OCI-LY1 (cell line): ENCODE measurements at regions not wholly inside any gene's neighbourhood (a gene's known extent, or its start where the extent isn't known, plus 50 kb on each side); places are given as distances from the start of the nearest gene placed in this dataset.

Source experiments
- H2AFZ ChIP-seq: fragments of 200-600 bp; sonication (generic), shearing (Covaris generic); 2 replicates; pipeline ENCODE4 v1.6.0; 2014; ENCODE audit warnings: antibody characterized with exemption, mild to moderate bottlenecking, low read length
- H3F3A ChIP-seq: fragments of 200-600 bp; sonication (generic), shearing (Covaris generic); 2 replicates; pipeline ENCODE4 v1.6.0; 2014; ENCODE audit warnings: mild to moderate bottlenecking, antibody characterized with exemption, low read length, moderate library complexity; ENCODE audit not compliant: insufficient read depth
- H3K27ac ChIP-seq: fragments of 200-600 bp; sonication (generic); 2 replicates; pipeline ENCODE4 v1.5.1; 2014; ENCODE audit warnings: low read length, mixed run types, mild to moderate bottlenecking, low read depth; ENCODE audit not compliant: poor library complexity, severe bottlenecking
- H3K27me3 ChIP-seq: fragments of 200-600 bp; sonication (generic); 2 replicates; pipeline ENCODE4 v1.6.0; 2014; ENCODE audit warnings: antibody characterized with exemption, mild to moderate bottlenecking, low read length, moderate library complexity; ENCODE audit not compliant: insufficient read depth
- H3K36me3 ChIP-seq: fragments of 200-600 bp; sonication (generic); 2 replicates; pipeline ENCODE4 v1.6.1; 2014; ENCODE audit warnings: mild to moderate bottlenecking, antibody characterized with exemption, low read length, moderate library complexity, mixed read lengths; ENCODE audit not compliant: insufficient read depth
- H3K4me1 ChIP-seq: fragments of 200-600 bp; sonication (generic); 2 replicates; pipeline ENCODE4 v1.5.1; 2014; ENCODE audit warnings: mild to moderate bottlenecking, low read length, moderate library complexity; ENCODE audit not compliant: insufficient read depth, severe bottlenecking
- H3K4me2 ChIP-seq: fragments of 200-600 bp; sonication (generic), shearing (Covaris generic); 2 replicates; pipeline ENCODE4 v1.6.1; 2014; ENCODE audit warnings: low read length
- H3K4me3 ChIP-seq: fragments of 200-600 bp; sonication (generic); 2 replicates; pipeline ENCODE4 v1.5.1; 2014; ENCODE audit warnings: low read length, low read depth, mild to moderate bottlenecking, mixed read lengths; ENCODE audit not compliant: poor library complexity, severe bottlenecking
- H3K79me2 ChIP-seq: fragments of 200-600 bp; shearing (Covaris generic); 2 replicates; pipeline ENCODE4 v1.6.1; 2016; ENCODE audit warnings: mixed run types, low read length, mixed read lengths; ENCODE audit not compliant: insufficient read depth
- H3K9ac ChIP-seq: fragments of 200-600 bp; sonication (generic), shearing (Covaris generic); 2 replicates; pipeline ENCODE4 v1.6.1; 2014; ENCODE audit warnings: mild to moderate bottlenecking, low read length, mixed read lengths
- H3K9me2 ChIP-seq: fragments of 200-600 bp; sonication (generic), shearing (Covaris generic); 2 replicates; pipeline ENCODE4 v1.6.1; 2014; ENCODE audit warnings: low read depth, mild to moderate bottlenecking, low read length, mixed read lengths
- H3K9me3 ChIP-seq: fragments of 200-600 bp; shearing (Covaris generic); 2 replicates; pipeline ENCODE4 v1.6.1; 2014; ENCODE audit warnings: low read length, mixed read lengths
- H4K20me1 ChIP-seq: fragments of 200-600 bp; sonication (generic), shearing (Covaris generic); 2 replicates; pipeline ENCODE4 v1.6.0; 2016; ENCODE audit warnings: mild to moderate bottlenecking, low read length; ENCODE audit not compliant: insufficient read depth
- EZH2 ChIP-seq: fragments of 200-600 bp; sonication (generic), shearing (Covaris generic); IDR thresholded peaks from 2 replicates; pipeline ENCODE4 v1.8.0; 2017; ENCODE audit warnings: borderline replicate concordance, mixed run types, mild to moderate bottlenecking, antibody characterized with exemption, low read length, moderate library complexity, mixed read lengths
- TF ChIP-seq, protein P1 (sequence below): fragments of 200-600 bp; sonication (generic), shearing (Covaris generic); IDR thresholded peaks from 2 replicates; pipeline ENCODE4 v1.5.1; 2017; ENCODE audit warnings: mild to moderate bottlenecking, antibody characterized with exemption, low read length, moderate library complexity, mixed read lengths

DNA sequence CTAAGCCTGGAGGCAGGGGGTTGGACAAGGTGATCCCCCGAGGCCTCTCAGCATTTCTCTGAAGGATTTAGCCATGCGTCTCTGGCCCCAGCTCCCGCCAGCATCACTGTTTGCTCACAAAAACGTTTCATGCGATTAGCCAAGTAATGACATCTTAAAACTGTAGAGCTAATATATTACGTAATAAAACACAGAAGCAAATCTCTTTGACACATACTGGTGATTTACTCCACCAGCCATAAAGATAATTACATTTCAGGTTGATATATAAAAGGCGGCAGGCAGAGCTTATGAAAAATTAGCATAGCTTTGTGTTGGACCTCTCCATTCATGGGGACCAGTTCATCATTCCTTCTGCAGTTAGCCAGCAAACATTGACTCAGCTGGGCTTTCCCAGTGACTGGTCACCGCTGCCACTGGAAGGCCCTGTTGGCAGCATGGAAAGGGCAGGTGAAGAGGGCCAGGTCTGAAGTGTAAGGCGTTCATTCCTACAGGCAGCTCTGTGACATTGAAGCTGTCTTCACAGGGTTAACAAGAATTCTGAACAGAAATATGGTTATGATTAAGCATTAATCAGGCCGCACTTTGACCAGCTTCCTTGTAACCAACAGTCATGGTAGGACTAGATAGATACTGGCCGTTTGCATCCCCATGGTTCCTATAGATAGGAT is 150.3 kb downstream of the NECTIN1 start:
- Histone ChIP-seq H3K9ac (no peak overlapping the region), H3F3A (no peaks in the 10 kb centered on the region), H3K4me2 (no peak overlapping the region), H3K4me3 (no peak overlapping the region), H3K36me3 (no peaks in the 10 kb centered on the region), H3K4me1 (no peaks in the 10 kb centered on the region), H4K20me1 (no peaks in the 10 kb centered on the region), H3K9me3 (no peaks in the 10 kb centered on the region), H3K27ac (no peak overlapping the region), H3K27me3 (no peaks in the 10 kb centered on the region), H3K9me2 (no peaks in the 10 kb centered on the region), H2AFZ (no peak overlapping the region), H3K79me2 (no peaks in the 10 kb centered on the region)
- TF ChIP-seq, protein P1, sequence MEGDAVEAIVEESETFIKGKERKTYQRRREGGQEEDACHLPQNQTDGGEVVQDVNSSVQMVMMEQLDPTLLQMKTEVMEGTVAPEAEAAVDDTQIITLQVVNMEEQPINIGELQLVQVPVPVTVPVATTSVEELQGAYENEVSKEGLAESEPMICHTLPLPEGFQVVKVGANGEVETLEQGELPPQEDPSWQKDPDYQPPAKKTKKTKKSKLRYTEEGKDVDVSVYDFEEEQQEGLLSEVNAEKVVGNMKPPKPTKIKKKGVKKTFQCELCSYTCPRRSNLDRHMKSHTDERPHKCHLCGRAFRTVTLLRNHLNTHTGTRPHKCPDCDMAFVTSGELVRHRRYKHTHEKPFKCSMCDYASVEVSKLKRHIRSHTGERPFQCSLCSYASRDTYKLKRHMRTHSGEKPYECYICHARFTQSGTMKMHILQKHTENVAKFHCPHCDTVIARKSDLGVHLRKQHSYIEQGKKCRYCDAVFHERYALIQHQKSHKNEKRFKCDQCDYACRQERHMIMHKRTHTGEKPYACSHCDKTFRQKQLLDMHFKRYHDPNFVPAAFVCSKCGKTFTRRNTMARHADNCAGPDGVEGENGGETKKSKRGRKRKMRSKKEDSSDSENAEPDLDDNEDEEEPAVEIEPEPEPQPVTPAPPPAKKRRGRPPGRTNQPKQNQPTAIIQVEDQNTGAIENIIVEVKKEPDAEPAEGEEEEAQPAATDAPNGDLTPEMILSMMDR = no peak
- TF ChIP-seq EZH2 = no peak

DNA sequence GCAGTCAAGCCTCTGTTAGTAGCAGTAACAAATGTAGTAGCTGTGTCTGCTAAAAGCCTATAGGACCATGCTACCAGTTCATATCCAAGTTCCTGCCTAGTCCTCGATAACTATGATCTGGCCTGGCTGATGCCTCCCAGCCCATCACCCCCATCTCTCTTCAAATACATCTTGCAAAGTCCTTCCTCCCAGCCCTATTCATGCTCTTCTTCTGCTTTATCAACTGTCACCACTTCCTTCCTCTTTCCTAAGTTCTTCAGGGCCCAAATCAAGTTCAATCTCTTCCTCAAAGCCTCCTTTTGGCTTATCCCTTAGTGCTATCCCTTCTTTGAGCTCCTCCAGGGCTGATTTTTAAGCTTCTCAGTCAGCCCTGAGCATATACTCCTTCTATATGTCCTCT is 150.9 kb upstream of the THY1 start:
- no peaks in the 10 kb centered on the region for H3K9me3 ChIP-seq
- H3K4me2 ChIP-seq = no peak overlapping the region
- H3K79me2 ChIP-seq = no peaks in the 10 kb centered on the region
- H3K9ac ChIP-seq = no peak overlapping the region
- H3K27me3 ChIP-seq = no peaks in the 10 kb centered on the region
- TF ChIP-seq EZH2 = no peak
- H3K4me1 ChIP-seq = no peaks in the 10 kb centered on the region
- H3F3A ChIP-seq = no peaks in the 10 kb centered on the region
- no peaks in the 10 kb centered on the region for H3K36me3 ChIP-seq
- no peak overlapping the region for H2AFZ ChIP-seq
- H3K4me3 ChIP-seq = no peak overlapping the region
- H3K9me2 ChIP-seq = no peaks in the 10 kb centered on the region
- H4K20me1 ChIP-seq = no peaks in the 10 kb centered on the region
- H3K27ac ChIP-seq = no peak overlapping the region

DNA sequence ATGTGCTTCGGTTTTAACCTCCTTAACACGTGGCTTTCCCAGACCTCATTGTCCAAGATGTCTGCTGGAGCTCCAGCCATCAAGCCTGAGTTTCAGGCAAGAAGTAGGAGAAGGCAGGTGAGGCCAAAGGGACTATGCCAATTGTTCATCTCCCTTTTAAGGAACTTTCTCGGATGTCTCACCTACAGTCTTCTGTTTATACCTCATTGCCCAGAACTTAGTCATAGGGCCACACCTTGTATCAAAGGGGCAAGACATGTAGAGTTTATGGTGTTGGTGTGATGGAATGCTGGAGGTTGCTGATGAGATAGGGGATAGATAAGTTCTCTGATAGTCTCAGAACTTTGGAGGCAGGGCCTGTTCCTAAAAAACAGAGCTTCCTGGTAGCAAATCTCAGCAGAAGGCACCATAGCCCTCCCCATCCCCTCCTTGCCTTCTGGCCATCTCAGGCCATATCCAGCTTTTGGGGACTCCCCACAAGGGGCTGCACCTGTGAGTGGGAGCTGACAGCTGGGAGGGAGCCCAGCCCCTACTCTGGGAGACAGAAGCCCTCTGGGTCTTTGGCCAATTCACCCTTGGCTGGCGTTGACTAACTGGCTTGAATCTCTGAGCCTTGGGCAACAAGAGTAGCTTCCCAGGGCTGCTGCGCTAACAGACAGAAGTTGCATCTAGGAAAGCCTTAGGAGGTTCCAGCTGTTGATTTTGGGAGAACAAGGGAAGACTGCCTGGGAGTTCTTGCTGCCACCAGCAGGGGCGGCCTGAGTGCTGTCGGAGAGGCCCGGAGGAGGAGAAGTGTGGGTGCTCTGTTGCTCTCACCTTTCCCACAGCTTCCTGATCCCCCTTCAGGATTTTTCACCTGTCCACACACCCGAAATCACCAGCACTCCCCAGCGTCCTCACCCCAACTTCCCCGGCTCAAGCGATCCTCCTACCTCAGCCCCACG is 149.8 kb upstream of the THY1 start:
- no peak overlapping the region for H3K4me3 ChIP-seq

More for the DNA sequence above, 149.8 kb upstream of the THY1 start:
- TF ChIP-seq EZH2 = no peak
- TF ChIP-seq, protein P1 = no peak
- Histone ChIP-seq H3K9me2 (no peaks in the 10 kb centered on the region), H3K4me2 (no peak overlapping the region), H3K9me3 (no peaks in the 10 kb centered on the region), H3K79me2 (no peaks in the 10 kb centered on the region), H4K20me1 (no peaks in the 10 kb centered on the region), H3K4me1 (no peaks in the 10 kb centered on the region), H3K36me3 (no peaks in the 10 kb centered on the region), H3K27me3 (no peaks in the 10 kb centered on the region), H2AFZ (no peak overlapping the region), H3K27ac (no peak overlapping the region), H3F3A (no peaks in the 10 kb centered on the region), H3K9ac (no peak overlapping the region)
